ENCODE measurements at regions not wholly inside any gene's neighbourhood (a gene's known extent, or its start where the extent isn't known, plus 50 kb on each side); places are given as distances from the start of the nearest gene placed in this dataset.
"Not testable (repeated sequence)": the region's sequence is repeated elsewhere in the genome, so short reads cannot be mapped to it uniquely, and the experiment has no call there.

- DNase-seq = no peak
Measured at GRCh38 chr5:158039911-158040347, 181.0 kb upstream of the CLINT1 start.

- DNase-seq = no peak
Measured at GRCh38 chr5:158039441-158039840, 180.5 kb upstream of the CLINT1 start.

GRCh38 chr5:158036983-158037595, 178.1 kb upstream of the CLINT1 start:
- not testable (repeated sequence) for DNase-seq

GRCh38 chr5:158034586-158034985, 175.6 kb upstream of the CLINT1 start:
- DNase-seq = not testable (repeated sequence)

GRCh38 chr5:158033724-158034123, 174.8 kb upstream of the CLINT1 start:
- DNase-seq = no peak

- DNase-seq = no peak
Measured at GRCh38 chr5:158033076-158033475, 174.1 kb upstream of the CLINT1 start.

GRCh38 chr5:158032246-158032645, 173.3 kb upstream of the CLINT1 start:
- DNase-seq = no peak

GRCh38 chr5:158027806-158028775, 169.1 kb upstream of the CLINT1 start:
- DNase-seq = no peak

GRCh38 chr5:158026304-158027031, 167.5 kb upstream of the CLINT1 start:
- no peak for DNase-seq

- DNase-seq = no peak
Measured at GRCh38 chr5:158023266-158023665, 164.3 kb upstream of the CLINT1 start.

GRCh38 chr5:158022837-158023236, 163.9 kb upstream of the CLINT1 start:
- DNase-seq = no peak

GRCh38 chr5:158022393-158022792, 163.4 kb upstream of the CLINT1 start:
- no peak for DNase-seq

- DNase-seq = no peak
Measured at GRCh38 chr5:158020555-158021418, 161.8 kb upstream of the CLINT1 start.

GRCh38 chr5:158017469-158017868, 158.5 kb upstream of the CLINT1 start:
- no peak for DNase-seq

GRCh38 chr5:158014372-158014771, 155.4 kb upstream of the CLINT1 start:
- no peak for DNase-seq

- peak in 1 of 2 experiments; percentile 9 for DNase-seq
Measured at GRCh38 chr5:158013939-158014338, 155.0 kb upstream of the CLINT1 start.

GRCh38 chr5:158013303-158013702, 154.4 kb upstream of the CLINT1 start:
- no peak for DNase-seq

- DNase-seq = no peak
Measured at GRCh38 chr5:158011422-158011821, 152.5 kb upstream of the CLINT1 start.

GRCh38 chr5:158010831-158011230, 151.9 kb upstream of the CLINT1 start:
- no peak for DNase-seq

- DNase-seq = no peak
Measured at GRCh38 chr5:158007336-158007735, 148.4 kb upstream of the CLINT1 start.

GRCh38 chr5:157999696-158000095, 140.8 kb upstream of the CLINT1 start:
- DNase-seq = no peak

GRCh38 chr5:157997991-157998504, 139.1 kb upstream of the CLINT1 start:
- DNase-seq = no peak
